GM12878 (cell line): ENCODE measurements at regions not wholly inside any gene's neighbourhood (a gene's known extent, or its start where the extent isn't known, plus 50 kb on each side); places are given as distances from the start of the nearest gene placed in this dataset.

Experiments
- ATAC-seq: fragments of 200-7000 bp; cut with Tn5 transposase; 3 replicates; pipeline ENCODE4 v1.9.1; 2020; ENCODE audit warnings: mild to moderate bottlenecking, moderate library complexity
- BruUV-seq: library from RNA; stranded (reverse); fragments of 400-500 nt; replicated peaks from 2 replicates; lab custom pipeline; 2021; lab: Mats Ljungman, UMichigan
- CTCF ChIA-PET: fragments of 300-600 bp; sonication (Branson Sonifier 250); formaldehyde crosslinking; extraction: SDS; loops from one replicate; lab custom pipeline; 2021; ENCODE audit warnings: inconsistent platforms; lab: Yijun Ruan, JAX
- POLR2A ChIA-PET: fragments of 350-600 bp; formaldehyde crosslinking; extraction: SDS; loops from one replicate; lab custom pipeline; 2021; ENCODE audit warnings: inconsistent platforms; lab: Charles Lee
- RAD21 ChIA-PET: fragments of 300-600 bp; sonication (Branson Sonifier 250); formaldehyde crosslinking; loops from one replicate; lab custom pipeline; 2023; ENCODE audit warnings: antibody characterized with exemption; ENCODE audit not compliant: unreplicated experiment; lab: Charles Lee
- SMC1A ChIA-PET: fragments of 300-600 bp; sonication (Branson Sonifier 250); formaldehyde crosslinking; loops from one replicate; lab custom pipeline; 2023; ENCODE audit not compliant: unreplicated experiment, uncharacterized antibody; lab: Charles Lee
- DNase-seq: peaks from one replicate; pipeline ENCODE4 v3.0.0-alpha.2; 2011; ENCODE audit warnings: low read depth, low spot score
- FAIRE-seq: peaks from 3 replicates; lab custom pipeline; 2011; peaks lifted over from hg19 to GRCh38; lab: Jason Lieb, UNC
- H2AFZ ChIP-seq: 2 replicates; pipeline ENCODE4 v1.6.0; 2011; ENCODE audit warnings: low read depth, low read length, control low read depth; ENCODE audit not compliant: control insufficient read depth
- H3K27ac ChIP-seq: 2 replicates; pipeline ENCODE4 v1.5.1; 2011; ENCODE audit warnings: control low read depth; ENCODE audit not compliant: control insufficient read depth, insufficient read depth
- H3K27me3 ChIP-seq, 2 experiments: replicated peaks in 1 of 2; 2 replicates each; pipeline versions ENCODE4 v1.6.0 to v1.6.1; 2011; ENCODE audit warnings: low read length in 1 of 2; ENCODE audit not compliant: control insufficient read depth in 2 of 2, insufficient read depth in 2 of 2
- H3K36me3 ChIP-seq, 2 experiments: 2 replicates each; pipeline ENCODE4 v1.5.1; 2011; ENCODE audit warnings: low read length in 1 of 2; ENCODE audit not compliant: control insufficient read depth in 2 of 2, insufficient read depth in 2 of 2
- H3K4me1 ChIP-seq: 2 replicates; pipeline ENCODE4 v1.6.1; 2011; ENCODE audit warnings: mild to moderate bottlenecking, low read length, moderate library complexity, mixed read lengths; ENCODE audit not compliant: control insufficient read depth, insufficient read depth
- H3K4me2 ChIP-seq: 2 replicates; pipeline ENCODE4 v1.6.0; 2011; ENCODE audit warnings: control low read depth; ENCODE audit not compliant: control insufficient read depth, insufficient read depth
- H3K4me3 ChIP-seq: fragments of 200-600 bp; sonication (generic); 2 replicates; pipeline ENCODE4 v1.5.1; 2016
- H3K79me2 ChIP-seq: 2 replicates; pipeline ENCODE4 v1.6.0; 2011; ENCODE audit warnings: low read length; ENCODE audit not compliant: control insufficient read depth, insufficient read depth
- H3K9ac ChIP-seq: 2 replicates; pipeline ENCODE4 v1.8.0; 2011; ENCODE audit warnings: low read length, control low read depth, mixed read lengths; ENCODE audit not compliant: control insufficient read depth, insufficient read depth
- H3K9me3 ChIP-seq: replicated peaks from 3 replicates; pipeline ENCODE4 v1.5.1; 2011; ENCODE audit warnings: mild to moderate bottlenecking, low read length; ENCODE audit not compliant: control insufficient read depth, insufficient read depth
- H4K20me1 ChIP-seq: 2 replicates; pipeline ENCODE4 v1.6.0; 2011; ENCODE audit not compliant: control insufficient read depth, insufficient read depth
- EGR1 ChIP-seq, 2 experiments: IDR thresholded peaks; 1 replicate in 1 of 2; 2 replicates in 1 of 2; pipeline ENCODE4 v1.6.1; 2011 to 2012; ENCODE audit warnings: low read depth in 2 of 2, low read length in 2 of 2, borderline replicate concordance in 1 of 2, mild to moderate bottlenecking in 1 of 2, moderate library complexity in 1 of 2
- IKZF1 ChIP-seq: fragments of 450-650 bp; conservative IDR thresholded peaks from 2 replicates; pipeline ENCODE4 v1.6.1; 2017; ENCODE audit warnings: antibody characterized with exemption, mild to moderate bottlenecking
- KLF5 ChIP-seq: fragments of 450-650 bp; IDR thresholded peaks from 2 replicates; pipeline ENCODE4 v1.6.1; 2014; ENCODE audit warnings: mild to moderate bottlenecking; ENCODE audit not compliant: partially characterized antibody
- MAX ChIP-seq: IDR thresholded peaks from 2 replicates; pipeline ENCODE4 v1.6.1; 2012; ENCODE audit warnings: low read depth, low read length, improper control_type of control experiment
- NFYA ChIP-seq: IDR thresholded peaks from 2 replicates; pipeline ENCODE4 v1.6.1; 2011; ENCODE audit warnings: low read depth, mild to moderate bottlenecking, low read length, improper control_type of control experiment, borderline replicate concordance
- NR2F1 ChIP-seq: fragments of 450-650 bp; conservative IDR thresholded peaks from 2 replicates; pipeline ENCODE4 v1.6.1; 2017; ENCODE audit warnings: mild to moderate bottlenecking
- PRDM15 ChIP-seq: fragments of 450-650 bp; formaldehyde crosslinking; IDR thresholded peaks from 2 replicates; pipeline ENCODE4 v1.4.0; 2020; ENCODE audit warnings: mild to moderate bottlenecking, moderate library complexity
- RAD51 ChIP-seq: fragments of 450-650 bp; IDR thresholded peaks from 2 replicates; pipeline ENCODE4 v1.6.1; 2016; ENCODE audit warnings: moderate library complexity, mild to moderate bottlenecking, inconsistent platforms
- RCOR1 ChIP-seq: conservative IDR thresholded peaks from 2 replicates; pipeline ENCODE4 v1.6.1; 2012; ENCODE audit warnings: low read depth, low read length, improper control_type of control experiment
- RELB ChIP-seq: fragments of 450-650 bp; IDR thresholded peaks from 2 replicates; pipeline ENCODE4 v1.6.1; 2017; ENCODE audit warnings: low read depth, mild to moderate bottlenecking, moderate library complexity
- WGBS: methylation state at CpG from one replicate; pipeline ENCODE4 v1.1.6; 2016; ENCODE audit warnings: low lambda C conversion rate; ENCODE audit not compliant: insufficient replicate concordance, insufficient coverage; ENCODE audit errors: missing lambda C conversion rate; 5-methylcytosine and 5-hydroxymethylcytosine counted together
- in situ Hi-C: fragments of 300-500 bp; cut with MboI; formaldehyde crosslinking; loops from 9 replicates; pipeline ENCODE4 v1.14.3; 2018; ENCODE audit warnings: mixed read lengths
- intact Hi-C: fragments of 100-400 bp; cut with micrococcal nuclease; formaldehyde crosslinking; loops from one replicate; pipeline ENCODE4 v1.14.2; 2022; ENCODE audit not compliant: unreplicated experiment

GRCh38 chr6:110550353-110550752 is 73.9 kb upstream of the SLC22A16 start (continued):
- no peak for TF ChIP-seq RELB
- no peak for TF ChIP-seq RAD51
- TF ChIP-seq NR2F1, result no peak
- no peak for TF ChIP-seq EGR1 (IDR thresholded peaks at IDR 0.05; ENCODE audit: borderline replicate concordance in 1 of 2, low read depth in 2 of 2, low read length in 2 of 2)

GRCh38 chr6:110549277-110549676 is 72.9 kb upstream of the SLC22A16 start:
- no peaks in the 10 kb centered on the region for H3K4me1 ChIP-seq
- H3K4me3 ChIP-seq, result no peak overlapping the region
- H4K20me1 ChIP-seq, result no peaks in the 10 kb centered on the region
- no peak for FAIRE-seq
- no peaks in the 10 kb centered on the region for H3K27me3 ChIP-seq
- no peak for ATAC-seq
- BruUV-seq, result no TSS peak
- intact Hi-C loops, result no loop called here
- DNase-seq, result no peak
- no peak overlapping the region for H3K27ac ChIP-seq
- in situ Hi-C loops, result no loop called here
- SMC1A ChIA-PET, result no interaction called here
- H3K79me2 ChIP-seq, result no peaks in the 10 kb centered on the region
- CTCF ChIA-PET, result no interaction called here
- H2AFZ ChIP-seq, result no peak overlapping the region
- 70% methylated on average over 5 of the region's 5 CpGs for WGBS
- H3K36me3 ChIP-seq, result no peaks in the 10 kb centered on the region
- H3K4me2 ChIP-seq, result no peak overlapping the region
- RAD21 ChIA-PET, result no interaction called here
- H3K9me3 ChIP-seq, result peaks cover 2% of the 10 kb centered on the region; the same call in 2 of the 3 replicates
- no peak for TF ChIP-seq PRDM15 (CRISPR knock-in tag)
- TF ChIP-seq KLF5, result no peak
- no peak for TF ChIP-seq MAX
- no peak for TF ChIP-seq IKZF1
- no peak for TF ChIP-seq NFYA
- no peak for TF ChIP-seq RCOR1
- H3K9ac ChIP-seq, result no peak overlapping the region
- POLR2A ChIA-PET, result no interaction called here
